OCI-LY1 (cell line): ENCODE measurements at regions not wholly inside any gene's neighbourhood (a gene's known extent, or its start where the extent isn't known, plus 50 kb on each side); places are given as distances from the start of the nearest gene placed in this dataset.

Experiments
- H2AFZ ChIP-seq: fragments of 200-600 bp; sonication (generic), shearing (Covaris generic); 2 replicates; pipeline ENCODE4 v1.6.0; 2014; ENCODE audit warnings: antibody characterized with exemption, mild to moderate bottlenecking, low read length
- H3F3A ChIP-seq: fragments of 200-600 bp; sonication (generic), shearing (Covaris generic); 2 replicates; pipeline ENCODE4 v1.6.0; 2014; ENCODE audit warnings: mild to moderate bottlenecking, antibody characterized with exemption, low read length, moderate library complexity; ENCODE audit not compliant: insufficient read depth
- H3K27ac ChIP-seq: fragments of 200-600 bp; sonication (generic); 2 replicates; pipeline ENCODE4 v1.5.1; 2014; ENCODE audit warnings: low read length, mixed run types, mild to moderate bottlenecking, low read depth; ENCODE audit not compliant: poor library complexity, severe bottlenecking
- H3K27me3 ChIP-seq: fragments of 200-600 bp; sonication (generic); 2 replicates; pipeline ENCODE4 v1.6.0; 2014; ENCODE audit warnings: antibody characterized with exemption, mild to moderate bottlenecking, low read length, moderate library complexity; ENCODE audit not compliant: insufficient read depth
- H3K36me3 ChIP-seq: fragments of 200-600 bp; sonication (generic); 2 replicates; pipeline ENCODE4 v1.6.1; 2014; ENCODE audit warnings: mild to moderate bottlenecking, antibody characterized with exemption, low read length, moderate library complexity, mixed read lengths; ENCODE audit not compliant: insufficient read depth
- H3K4me1 ChIP-seq: fragments of 200-600 bp; sonication (generic); 2 replicates; pipeline ENCODE4 v1.5.1; 2014; ENCODE audit warnings: mild to moderate bottlenecking, low read length, moderate library complexity; ENCODE audit not compliant: insufficient read depth, severe bottlenecking
- H3K4me2 ChIP-seq: fragments of 200-600 bp; sonication (generic), shearing (Covaris generic); 2 replicates; pipeline ENCODE4 v1.6.1; 2014; ENCODE audit warnings: low read length
- H3K4me3 ChIP-seq: fragments of 200-600 bp; sonication (generic); 2 replicates; pipeline ENCODE4 v1.5.1; 2014; ENCODE audit warnings: low read length, low read depth, mild to moderate bottlenecking, mixed read lengths; ENCODE audit not compliant: poor library complexity, severe bottlenecking
- H3K79me2 ChIP-seq: fragments of 200-600 bp; shearing (Covaris generic); 2 replicates; pipeline ENCODE4 v1.6.1; 2016; ENCODE audit warnings: mixed run types, low read length, mixed read lengths; ENCODE audit not compliant: insufficient read depth
- H3K9ac ChIP-seq: fragments of 200-600 bp; sonication (generic), shearing (Covaris generic); 2 replicates; pipeline ENCODE4 v1.6.1; 2014; ENCODE audit warnings: mild to moderate bottlenecking, low read length, mixed read lengths
- H3K9me2 ChIP-seq: fragments of 200-600 bp; sonication (generic), shearing (Covaris generic); 2 replicates; pipeline ENCODE4 v1.6.1; 2014; ENCODE audit warnings: low read depth, mild to moderate bottlenecking, low read length, mixed read lengths
- H3K9me3 ChIP-seq: fragments of 200-600 bp; shearing (Covaris generic); 2 replicates; pipeline ENCODE4 v1.6.1; 2014; ENCODE audit warnings: low read length, mixed read lengths
- H4K20me1 ChIP-seq: fragments of 200-600 bp; sonication (generic), shearing (Covaris generic); 2 replicates; pipeline ENCODE4 v1.6.0; 2016; ENCODE audit warnings: mild to moderate bottlenecking, low read length; ENCODE audit not compliant: insufficient read depth
- CTCF ChIP-seq: fragments of 200-600 bp; sonication (generic), shearing (Covaris generic); IDR thresholded peaks from 2 replicates; pipeline ENCODE4 v1.5.1; 2017; ENCODE audit warnings: mild to moderate bottlenecking, antibody characterized with exemption, low read length, moderate library complexity, mixed read lengths
- EZH2 ChIP-seq: fragments of 200-600 bp; sonication (generic), shearing (Covaris generic); IDR thresholded peaks from 2 replicates; pipeline ENCODE4 v1.8.0; 2017; ENCODE audit warnings: borderline replicate concordance, mixed run types, mild to moderate bottlenecking, antibody characterized with exemption, low read length, moderate library complexity, mixed read lengths

GRCh38 chr9:23314247-23314646 lies 511.8 kb downstream of the ELAVL2 start:
- no peaks in the 10 kb centered on the region for H3K79me2 ChIP-seq
- no peaks in the 10 kb centered on the region for H3K27me3 ChIP-seq
- no peak overlapping the region for H2AFZ ChIP-seq
- H4K20me1 ChIP-seq: no peaks in the 10 kb centered on the region
- H3K9me2 ChIP-seq: no peaks in the 10 kb centered on the region
- no peak overlapping the region for H3K4me3 ChIP-seq
- H3K9ac ChIP-seq: no peak overlapping the region
- no peaks in the 10 kb centered on the region for H3K4me1 ChIP-seq
- H3F3A ChIP-seq: no peaks in the 10 kb centered on the region
- H3K36me3 ChIP-seq: no peaks in the 10 kb centered on the region
- H3K27ac ChIP-seq: no peak overlapping the region
- no peaks in the 10 kb centered on the region for H3K9me3 ChIP-seq
- no peak for TF ChIP-seq CTCF
- TF ChIP-seq EZH2: no peak
- H3K4me2 ChIP-seq: no peak overlapping the region

DNA sequence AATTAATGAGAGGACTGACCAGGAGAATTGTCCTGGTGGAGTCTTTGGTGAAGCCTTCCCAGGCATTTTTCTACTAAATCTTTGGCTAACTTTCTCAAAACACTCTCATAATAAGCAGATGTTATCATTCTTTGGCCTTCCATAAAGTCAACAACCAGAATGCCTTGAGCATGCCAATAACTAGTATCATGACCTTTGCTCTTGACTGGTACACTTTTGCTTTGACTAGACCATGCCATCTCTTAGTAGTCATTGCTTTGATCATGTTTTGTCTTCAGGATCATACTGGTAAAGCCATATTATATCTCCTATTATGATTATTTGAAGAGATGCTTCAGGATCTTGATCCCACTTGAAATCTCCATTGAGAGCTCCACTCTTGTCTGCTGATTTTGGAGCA lies 506.9 kb downstream of the ELAVL2 start:
- TF ChIP-seq CTCF: no peak
- TF ChIP-seq EZH2: no peak
- no peaks in the 10 kb centered on the region for H3F3A ChIP-seq

GRCh38 chr9:23321049-23321448 lies 505.0 kb downstream of the ELAVL2 start:
- Histone ChIP-seq H3K36me3 (no peaks in the 10 kb centered on the region), H3K4me1 (no peaks in the 10 kb centered on the region), H2AFZ (no peak overlapping the region), H3K9ac (no peak overlapping the region), H3K4me2 (no peak overlapping the region), H3K79me2 (no peaks in the 10 kb centered on the region), H3F3A (no peaks in the 10 kb centered on the region), H3K4me3 (no peak overlapping the region), H3K27me3 (no peaks in the 10 kb centered on the region), H4K20me1 (no peaks in the 10 kb centered on the region), H3K9me2 (no peaks in the 10 kb centered on the region), H3K9me3 (no peaks in the 10 kb centered on the region), H3K27ac (no peak overlapping the region)
- no peak for TF ChIP-seq CTCF
- no peak for TF ChIP-seq EZH2

More for the DNA sequence above, 506.9 kb downstream of the ELAVL2 start:
- Histone ChIP-seq H3K4me1 (no peaks in the 10 kb centered on the region), H3K27ac (no peak overlapping the region), H3K36me3 (no peaks in the 10 kb centered on the region), H2AFZ (no peak overlapping the region), H4K20me1 (no peaks in the 10 kb centered on the region), H3K27me3 (no peaks in the 10 kb centered on the region), H3K9me2 (no peaks in the 10 kb centered on the region), H3K79me2 (no peaks in the 10 kb centered on the region), H3K9me3 (no peaks in the 10 kb centered on the region), H3K4me2 (no peak overlapping the region), H3K9ac (no peak overlapping the region), H3K4me3 (no peak overlapping the region)
